ENCODE measurements at regions not wholly inside any gene's neighbourhood (a gene's known extent, or its start where the extent isn't known, plus 50 kb on each side); places are given as distances from the start of the nearest gene placed in this dataset.

DNA sequence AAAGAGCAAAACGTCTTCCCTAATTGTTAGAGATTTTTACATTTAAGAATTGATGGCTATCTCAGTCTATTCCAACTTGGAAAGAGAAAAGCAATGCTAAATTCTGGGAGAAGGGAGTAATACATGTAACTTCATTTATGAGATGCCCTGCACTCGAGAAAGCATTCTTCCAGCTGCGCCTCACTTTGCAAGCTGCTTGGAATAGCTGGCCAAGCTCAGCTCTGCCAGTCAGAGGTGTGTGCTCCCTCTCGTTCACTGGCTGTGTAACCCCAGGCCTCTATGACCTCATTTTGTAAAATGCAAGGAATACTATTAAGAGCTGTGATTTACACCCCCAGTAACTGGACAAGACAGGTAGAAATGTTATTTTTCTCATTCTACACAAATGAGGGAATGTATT lies 79.1 kb downstream of the OTX2 start:
- no peaks in the 10 kb centered on the region for H3K9me3 ChIP-seq
- intact Hi-C loops (cut with DNase I) = no loop called here

DNA sequence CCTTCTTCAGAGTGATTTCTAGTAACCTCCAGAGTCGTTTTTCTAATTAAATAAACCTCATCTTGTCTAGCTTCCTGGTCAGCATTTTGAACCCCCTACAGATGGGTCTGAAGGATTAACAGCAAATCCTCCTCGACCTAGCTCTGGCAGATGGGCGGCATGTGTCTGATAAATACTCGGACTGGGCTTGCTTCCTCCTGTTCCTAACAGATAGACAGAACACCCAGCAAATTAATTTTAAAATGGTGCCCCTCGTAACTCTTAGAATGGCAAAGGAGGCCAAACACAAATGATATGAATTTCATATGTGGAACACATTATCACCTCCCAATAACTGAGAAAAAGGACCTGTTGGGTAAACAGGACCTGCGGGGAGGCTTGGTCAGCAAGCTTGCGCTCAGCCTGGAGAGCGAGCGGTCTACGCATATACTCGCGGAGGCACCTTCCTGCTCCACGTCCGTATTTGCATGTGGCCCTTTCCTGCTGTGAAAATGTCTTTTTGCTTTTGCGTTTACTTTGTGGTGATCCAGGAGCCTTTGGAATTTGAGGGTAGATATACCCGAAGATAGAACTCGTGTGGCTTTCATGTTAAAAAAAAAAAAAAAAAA lies 79.6 kb downstream of the OTX2 start:
- intact Hi-C loops (cut with DNase I) = no loop called here
- no peaks in the 10 kb centered on the region for H3K4me1 ChIP-seq
- WGBS, 2 donors = 12 to 29% methylated on average over 17 of the region's 17 CpGs
- H3K4me3 ChIP-seq (replicated peaks in 1 of 3) = no peak overlapping the region
- H3K27ac ChIP-seq = no peak overlapping the region
- peak in 1 of 2 donors; percentile 3 for DNase-seq
- H3K36me3 ChIP-seq = no peaks in the 10 kb centered on the region
- no peaks in the 10 kb centered on the region for H3K9me3 ChIP-seq
- TF ChIP-seq, protein P1, sequence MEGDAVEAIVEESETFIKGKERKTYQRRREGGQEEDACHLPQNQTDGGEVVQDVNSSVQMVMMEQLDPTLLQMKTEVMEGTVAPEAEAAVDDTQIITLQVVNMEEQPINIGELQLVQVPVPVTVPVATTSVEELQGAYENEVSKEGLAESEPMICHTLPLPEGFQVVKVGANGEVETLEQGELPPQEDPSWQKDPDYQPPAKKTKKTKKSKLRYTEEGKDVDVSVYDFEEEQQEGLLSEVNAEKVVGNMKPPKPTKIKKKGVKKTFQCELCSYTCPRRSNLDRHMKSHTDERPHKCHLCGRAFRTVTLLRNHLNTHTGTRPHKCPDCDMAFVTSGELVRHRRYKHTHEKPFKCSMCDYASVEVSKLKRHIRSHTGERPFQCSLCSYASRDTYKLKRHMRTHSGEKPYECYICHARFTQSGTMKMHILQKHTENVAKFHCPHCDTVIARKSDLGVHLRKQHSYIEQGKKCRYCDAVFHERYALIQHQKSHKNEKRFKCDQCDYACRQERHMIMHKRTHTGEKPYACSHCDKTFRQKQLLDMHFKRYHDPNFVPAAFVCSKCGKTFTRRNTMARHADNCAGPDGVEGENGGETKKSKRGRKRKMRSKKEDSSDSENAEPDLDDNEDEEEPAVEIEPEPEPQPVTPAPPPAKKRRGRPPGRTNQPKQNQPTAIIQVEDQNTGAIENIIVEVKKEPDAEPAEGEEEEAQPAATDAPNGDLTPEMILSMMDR (IDR thresholded peaks at IDR 0.05) = no peak
- TF ChIP-seq POLR2A (IDR thresholded peaks at IDR 0.05) = no peak
- H3K27me3 ChIP-seq = no peaks in the 10 kb centered on the region

More for the DNA sequence above, 79.1 kb downstream of the OTX2 start:
- TF ChIP-seq, protein P1 (IDR thresholded peaks at IDR 0.05) = no peak
- TF ChIP-seq POLR2A (IDR thresholded peaks at IDR 0.05) = no peak
- peak in 1 of 2 donors; percentile 1 for DNase-seq
- Histone ChIP-seq H3K36me3 (no peaks in the 10 kb centered on the region), H3K4me1 (no peaks in the 10 kb centered on the region), H3K4me3 (replicated peaks in 1 of 3) (no peak overlapping the region), H3K27ac (no peak overlapping the region), H3K27me3 (no peaks in the 10 kb centered on the region)
- 38% methylated on average over 4 of the region's 4 CpGs for WGBS, 2 donors

DNA sequence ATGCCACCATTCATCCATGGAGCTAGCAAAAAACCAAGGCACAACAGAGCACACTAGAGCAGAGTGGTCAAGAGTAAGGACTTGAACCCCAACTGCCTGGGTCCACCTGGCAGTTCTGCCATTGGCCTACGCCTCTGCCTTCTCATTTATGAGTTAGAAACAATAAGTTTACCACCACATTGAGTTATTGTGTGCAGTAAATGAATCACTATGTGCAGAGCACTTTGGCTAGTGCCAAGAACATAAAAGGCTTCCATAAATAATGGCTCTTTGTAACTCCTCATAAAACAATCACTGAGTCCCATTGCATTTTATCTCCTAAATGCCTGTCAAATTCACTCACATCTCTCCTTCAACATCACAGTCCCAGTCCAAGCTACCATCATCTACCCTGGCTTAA lies 86.3 kb downstream of the OTX2 start:
- Histone ChIP-seq H3K4me1 (no peaks in the 10 kb centered on the region), H3K27ac (no peak overlapping the region), H3K4me3 (replicated peaks in 1 of 3) (no peak overlapping the region), H3K27me3 (no peaks in the 10 kb centered on the region), H3K9me3 (no peaks in the 10 kb centered on the region), H3K36me3 (no peaks in the 10 kb centered on the region)
- no peak for DNase-seq
- TF ChIP-seq, protein P1 (IDR thresholded peaks at IDR 0.05) = no peak
- no peak for TF ChIP-seq POLR2A (IDR thresholded peaks at IDR 0.05)
- WGBS, 2 donors = 78 to 89% methylated on average over 1 of the region's 1 CpG
- intact Hi-C loops (cut with DNase I) = no loop called here

DNA sequence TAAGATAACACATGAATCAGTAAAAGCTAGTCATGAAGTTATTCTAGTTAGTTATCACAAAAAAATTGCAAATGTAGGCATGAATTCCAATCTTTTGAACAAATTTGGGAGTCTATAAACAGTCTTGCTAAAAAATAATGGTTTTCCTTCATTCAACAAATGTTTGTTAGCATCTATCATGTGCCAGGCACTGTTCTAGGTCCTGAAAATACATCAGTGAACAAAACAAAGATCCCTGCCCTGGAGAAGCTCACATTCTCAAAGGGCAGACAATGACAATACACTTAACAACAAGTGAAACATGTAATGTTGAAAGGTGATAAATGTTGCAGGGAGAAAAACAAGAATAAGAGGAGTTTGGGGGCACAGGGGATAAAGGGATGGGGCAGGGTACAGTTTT lies 86.9 kb downstream of the OTX2 start:
- Histone ChIP-seq H3K27ac (no peak overlapping the region), H3K9me3 (no peaks in the 10 kb centered on the region), H3K27me3 (no peaks in the 10 kb centered on the region), H3K4me3 (replicated peaks in 1 of 3) (no peak overlapping the region), H3K36me3 (no peaks in the 10 kb centered on the region), H3K4me1 (no peaks in the 10 kb centered on the region)
- DNase-seq = no peak
- intact Hi-C loops (cut with DNase I) = no loop called here
- TF ChIP-seq POLR2A (IDR thresholded peaks at IDR 0.05) = no peak
- TF ChIP-seq, protein P1 (IDR thresholded peaks at IDR 0.05) = no peak

DNA sequence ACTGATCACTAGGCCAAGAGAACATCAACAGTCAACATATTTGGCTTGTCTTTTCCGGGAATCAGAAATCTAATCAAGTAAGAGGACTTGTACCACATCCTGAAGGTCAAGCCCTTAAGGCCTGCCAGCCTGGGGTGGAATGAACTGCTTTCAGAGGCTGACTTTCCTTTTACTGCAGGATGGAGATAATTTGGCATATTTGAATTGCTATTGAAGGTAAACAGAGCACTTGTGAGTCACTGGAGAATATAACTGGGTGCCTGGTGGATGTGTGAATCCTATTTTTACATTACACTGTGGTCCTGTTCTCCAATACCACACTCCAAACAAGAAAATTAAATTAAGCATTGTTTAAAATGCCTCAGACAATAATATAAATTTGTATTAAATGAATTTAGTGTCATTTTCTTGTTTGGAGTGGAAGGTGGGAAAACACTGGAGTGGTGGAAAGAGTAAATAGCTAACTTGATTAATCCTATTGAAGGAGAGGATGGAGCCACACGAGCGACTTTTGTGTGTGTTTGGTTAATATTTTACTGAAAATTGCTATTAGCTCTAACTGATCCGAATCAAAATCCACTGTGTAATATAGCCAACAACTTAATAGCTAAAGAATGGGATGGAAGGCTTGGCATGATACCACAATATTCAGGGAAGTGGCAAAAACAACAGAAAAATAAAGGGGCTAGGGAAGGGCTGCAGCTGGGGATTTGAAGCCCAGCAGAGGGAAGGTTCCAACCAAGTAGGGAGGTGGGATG lies 89.4 kb downstream of the OTX2 start:
- no peaks in the 10 kb centered on the region for H3K4me1 ChIP-seq
- 86 to 89% methylated on average over 4 of the region's 4 CpGs for WGBS, 2 donors

More for the DNA sequence above, 89.4 kb downstream of the OTX2 start:
- no peak overlapping the region for H3K27ac ChIP-seq
- TF ChIP-seq, protein P1 (IDR thresholded peaks at IDR 0.05) = no peak
- TF ChIP-seq POLR2A (IDR thresholded peaks at IDR 0.05) = no peak
- no peaks in the 10 kb centered on the region for H3K9me3 ChIP-seq
- H3K27me3 ChIP-seq = no peaks in the 10 kb centered on the region
- no peaks in the 10 kb centered on the region for H3K36me3 ChIP-seq
- DNase-seq = no peak
- intact Hi-C loops (cut with DNase I) = no loop called here
- no peak overlapping the region for H3K4me3 ChIP-seq (replicated peaks in 1 of 3)

Measured in thyroid gland (tissue), 4 donors.